DND-41 (cell line): ENCODE measurements at regions not wholly inside any gene's neighbourhood (a gene's known extent, or its start where the extent isn't known, plus 50 kb on each side); places are given as distances from the start of the nearest gene placed in this dataset.

Experiments used
- ATAC-seq: fragments of 200-7000 bp; cut with Tn5 transposase; 3 replicates; pipeline ENCODE4 v1.9.1; 2021; ENCODE audit warnings: low read depth; ENCODE audit not compliant: insufficient read depth
- DNase-seq: peaks from one replicate; pipeline ENCODE4 v3.0.0-alpha.2; 2020
- H2AFZ ChIP-seq: 2 replicates; pipeline ENCODE4 v1.6.0; 2012; ENCODE audit warnings: low read depth, low read length
- H3K27ac ChIP-seq: 2 replicates; pipeline ENCODE4 v1.5.1; 2012; ENCODE audit warnings: low read length, inconsistent platforms
- H3K27me3 ChIP-seq: fragments of 200-600 bp; sonication (generic); 2 replicates; pipeline ENCODE4 v1.6.0; 2012; ENCODE audit warnings: low read length, mild to moderate bottlenecking, inconsistent platforms; ENCODE audit not compliant: insufficient read depth, poor library complexity
- H3K36me3 ChIP-seq: 2 replicates; pipeline ENCODE4 v1.5.1; 2012; ENCODE audit warnings: low read length, inconsistent platforms; ENCODE audit not compliant: insufficient read depth
- H3K4me1 ChIP-seq: 2 replicates; pipeline ENCODE4 v1.5.1; 2012; ENCODE audit warnings: mild to moderate bottlenecking, low read length; ENCODE audit not compliant: insufficient read depth
- H3K4me2 ChIP-seq: 2 replicates; pipeline ENCODE4 v1.6.0; 2012; ENCODE audit warnings: mild to moderate bottlenecking, moderate library complexity, low read length, inconsistent platforms; ENCODE audit not compliant: insufficient read depth
- H3K4me3 ChIP-seq, 2 experiments: fragments of 200-600 bp in 1 of 2; shearing (Covaris generic) in 1 of 2; 2 replicates each; pipeline ENCODE4 v1.5.1; 2012 to 2016; ENCODE audit warnings: inconsistent platforms in 2 of 2, low read length in 2 of 2, mild to moderate bottlenecking in 2 of 2, low read depth in 1 of 2, moderate library complexity in 1 of 2
- H3K79me2 ChIP-seq: 2 replicates; pipeline ENCODE4 v1.6.0; 2012; ENCODE audit warnings: low read length, inconsistent platforms; ENCODE audit not compliant: insufficient read depth
- H3K9ac ChIP-seq: 2 replicates; pipeline ENCODE4 v1.6.0; 2012; ENCODE audit warnings: low read depth, mild to moderate bottlenecking, inconsistent platforms, low read length, moderate library complexity
- H3K9me3 ChIP-seq: 2 replicates; pipeline ENCODE4 v1.5.1; 2012; ENCODE audit warnings: low read length, moderate library complexity, mild to moderate bottlenecking, inconsistent platforms; ENCODE audit not compliant: insufficient read depth, severe bottlenecking
- H4K20me1 ChIP-seq: 2 replicates; pipeline ENCODE4 v1.6.0; 2012; ENCODE audit warnings: low read length; ENCODE audit not compliant: insufficient read depth
- CTCF ChIP-seq: IDR thresholded peaks from 2 replicates; pipeline ENCODE4 v1.5.1; 2012; ENCODE audit warnings: borderline replicate concordance, low read length, moderate library complexity, mild to moderate bottlenecking; ENCODE audit not compliant: poor library complexity, severe bottlenecking; ENCODE audit errors: extremely low read depth
- EZH2 ChIP-seq: IDR thresholded peaks from 3 replicates; pipeline ENCODE4 v1.6.1; 2012; ENCODE audit warnings: borderline replicate concordance, low read depth, mild to moderate bottlenecking, moderate library complexity, low read length, inconsistent platforms; ENCODE audit not compliant: severe bottlenecking

GRCh38 chr7:156049366-156049765 lies 237.1 kb upstream of the SHH start:
- Histone ChIP-seq H3K27me3 (no peaks in the 10 kb centered on the region), H3K9ac (no peak overlapping the region), H3K4me2 (no peak overlapping the region), H3K79me2 (no peaks in the 10 kb centered on the region), H3K36me3 (no peaks in the 10 kb centered on the region), H3K27ac (no peak overlapping the region), H3K9me3 (no peaks in the 10 kb centered on the region), H4K20me1 (no peaks in the 10 kb centered on the region), H2AFZ (no peak overlapping the region), H3K4me1 (no peaks in the 10 kb centered on the region), H3K4me3 (no peak overlapping the region)
- ATAC-seq (no peak), DNase-seq (no peak)
- TF ChIP-seq EZH2, result no peak
- TF ChIP-seq CTCF, result no peak

GRCh38 chr7:156046031-156046560 lies 233.8 kb upstream of the SHH start:
- H2AFZ ChIP-seq, result no peak overlapping the region
- no peaks in the 10 kb centered on the region for H3K9me3 ChIP-seq
- H3K79me2 ChIP-seq, result no peaks in the 10 kb centered on the region
- H3K36me3 ChIP-seq, result no peaks in the 10 kb centered on the region
- H3K4me2 ChIP-seq, result no peak overlapping the region
- no peaks in the 10 kb centered on the region; the same call in 1 of the 2 replicates for H4K20me1 ChIP-seq
- ATAC-seq (no peak), DNase-seq (no peak)
- no peak for TF ChIP-seq CTCF
- TF ChIP-seq EZH2, result no peak
- H3K27me3 ChIP-seq, result peaks cover 11% of the 10 kb centered on the region
- no peak overlapping the region for H3K27ac ChIP-seq
- H3K4me1 ChIP-seq, result no peaks in the 10 kb centered on the region
- H3K9ac ChIP-seq, result no peak overlapping the region
- H3K4me3 ChIP-seq, result no peak overlapping the region

- Histone ChIP-seq H3K9ac (no peak overlapping the region), H4K20me1 (no peaks in the 10 kb centered on the region; the same call in 1 of the 2 replicates), H3K4me2 (no peak overlapping the region), H3K4me3 (no peak overlapping the region), H2AFZ (no peak overlapping the region), H3K79me2 (no peaks in the 10 kb centered on the region), H3K27ac (no peak overlapping the region), H3K4me1 (no peaks in the 10 kb centered on the region), H3K9me3 (no peaks in the 10 kb centered on the region), H3K36me3 (no peaks in the 10 kb centered on the region), H3K27me3 (peaks cover 11% of the 10 kb centered on the region)
- no peak for ATAC-seq
- TF ChIP-seq EZH2 (no peak), CTCF (no peak)
- DNase-seq, result no peak
Measured at GRCh38 chr7:156043416-156044178, 231.3 kb upstream of the SHH start.
